Neutrophil (primary cell): ENCODE measurements at regions not wholly inside any gene's neighbourhood (a gene's known extent, or its start where the extent isn't known, plus 50 kb on each side); places are given as distances from the start of the nearest gene placed in this dataset.
"Not testable (repeated sequence)": the region's sequence is repeated elsewhere in the genome, so short reads cannot be mapped to it uniquely, and the experiment has no call there.

Source experiments
- H3K27ac ChIP-seq: fragments of 200-600 bp; sonication (generic); 2 replicates; pipeline ENCODE4 v1.5.1; 2016; ENCODE audit warnings: mild to moderate bottlenecking, moderate library complexity
- H3K27me3 ChIP-seq: fragments of 200-600 bp; sonication (generic); 2 replicates; pipeline ENCODE4 v1.6.0; 2016; ENCODE audit warnings: mild to moderate bottlenecking
- H3K36me3 ChIP-seq: fragments of 200-600 bp; sonication (generic); 2 replicates; pipeline ENCODE4 v1.5.1; 2017
- H3K4me1 ChIP-seq, 2 experiments: fragments of 200-600 bp in 1 of 2; sonication (generic) in 1 of 2; 1 replicate in 1 of 2; 2 replicates in 1 of 2; pipeline versions ENCODE4 v1.5.1 to v1.6.1; 2013 to 2016; ENCODE audit warnings: low read depth in 1 of 2, low read length in 1 of 2, mild to moderate bottlenecking in 1 of 2, moderate library complexity in 1 of 2; ENCODE audit not compliant: control insufficient read depth in 1 of 2, insufficient read depth in 1 of 2
- H3K4me3 ChIP-seq, 2 experiments: fragments of 200-600 bp in 1 of 2; sonication (generic) in 1 of 2; 1 replicate in 1 of 2; 2 replicates in 1 of 2; pipeline ENCODE4 v1.5.1; 2013 to 2016; ENCODE audit warnings: low read depth in 1 of 2, low read length in 1 of 2, mild to moderate bottlenecking in 1 of 2, moderate library complexity in 1 of 2
- H3K9me3 ChIP-seq: fragments of 200-600 bp; sonication (generic); 2 replicates; pipeline ENCODE4 v1.5.1; 2016
- TF ChIP-seq, protein P1 (sequence below): fragments of 200-600 bp; sonication (generic); IDR thresholded peaks from 2 replicates; pipeline ENCODE4 v1.5.1; 2016; ENCODE audit warnings: antibody characterized with exemption

DNA sequence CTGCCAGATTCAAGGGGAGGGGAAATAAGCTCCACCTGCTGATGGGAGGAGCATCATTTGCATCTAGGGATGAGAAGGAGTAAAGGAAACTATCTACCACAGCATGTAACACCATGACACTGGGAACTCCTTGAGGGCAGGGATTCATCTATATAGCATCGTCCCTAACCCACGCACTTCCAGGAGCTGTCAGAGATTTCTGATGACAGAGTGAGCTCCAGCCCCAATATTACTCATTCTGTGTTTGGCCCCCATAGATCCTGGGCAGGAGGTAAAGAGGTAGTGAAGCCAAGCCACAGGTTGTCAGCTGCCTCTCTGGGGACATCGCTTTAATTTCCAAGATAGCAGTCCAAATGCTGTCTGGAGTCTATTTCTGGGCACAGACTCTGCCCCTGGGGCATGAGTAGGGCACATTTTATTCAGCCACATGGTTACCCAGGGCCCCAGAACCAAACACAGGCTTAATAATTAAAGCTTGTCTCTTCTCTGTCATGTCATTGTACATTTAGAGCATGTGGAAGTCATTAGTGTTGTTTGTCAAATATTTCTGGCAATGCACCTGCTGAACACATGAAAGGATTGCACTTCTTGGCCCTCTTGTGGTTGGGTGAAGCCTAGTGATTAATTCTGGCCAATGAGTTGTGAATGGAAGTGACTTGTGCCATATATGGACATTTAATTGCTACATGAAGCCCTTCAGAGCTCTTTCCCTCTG lies 105.9 kb upstream of the POU3F1 start:
- H3K4me1 ChIP-seq = no peaks in the 10 kb centered on the region
- no peaks in the 10 kb centered on the region for H3K9me3 ChIP-seq
- TF ChIP-seq, protein P1, sequence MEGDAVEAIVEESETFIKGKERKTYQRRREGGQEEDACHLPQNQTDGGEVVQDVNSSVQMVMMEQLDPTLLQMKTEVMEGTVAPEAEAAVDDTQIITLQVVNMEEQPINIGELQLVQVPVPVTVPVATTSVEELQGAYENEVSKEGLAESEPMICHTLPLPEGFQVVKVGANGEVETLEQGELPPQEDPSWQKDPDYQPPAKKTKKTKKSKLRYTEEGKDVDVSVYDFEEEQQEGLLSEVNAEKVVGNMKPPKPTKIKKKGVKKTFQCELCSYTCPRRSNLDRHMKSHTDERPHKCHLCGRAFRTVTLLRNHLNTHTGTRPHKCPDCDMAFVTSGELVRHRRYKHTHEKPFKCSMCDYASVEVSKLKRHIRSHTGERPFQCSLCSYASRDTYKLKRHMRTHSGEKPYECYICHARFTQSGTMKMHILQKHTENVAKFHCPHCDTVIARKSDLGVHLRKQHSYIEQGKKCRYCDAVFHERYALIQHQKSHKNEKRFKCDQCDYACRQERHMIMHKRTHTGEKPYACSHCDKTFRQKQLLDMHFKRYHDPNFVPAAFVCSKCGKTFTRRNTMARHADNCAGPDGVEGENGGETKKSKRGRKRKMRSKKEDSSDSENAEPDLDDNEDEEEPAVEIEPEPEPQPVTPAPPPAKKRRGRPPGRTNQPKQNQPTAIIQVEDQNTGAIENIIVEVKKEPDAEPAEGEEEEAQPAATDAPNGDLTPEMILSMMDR = no peak
- peaks cover 3% of the 10 kb centered on the region for H3K27me3 ChIP-seq
- H3K4me3 ChIP-seq = no peak overlapping the region
- H3K27ac ChIP-seq = no peak overlapping the region
- no peaks in the 10 kb centered on the region for H3K36me3 ChIP-seq

DNA sequence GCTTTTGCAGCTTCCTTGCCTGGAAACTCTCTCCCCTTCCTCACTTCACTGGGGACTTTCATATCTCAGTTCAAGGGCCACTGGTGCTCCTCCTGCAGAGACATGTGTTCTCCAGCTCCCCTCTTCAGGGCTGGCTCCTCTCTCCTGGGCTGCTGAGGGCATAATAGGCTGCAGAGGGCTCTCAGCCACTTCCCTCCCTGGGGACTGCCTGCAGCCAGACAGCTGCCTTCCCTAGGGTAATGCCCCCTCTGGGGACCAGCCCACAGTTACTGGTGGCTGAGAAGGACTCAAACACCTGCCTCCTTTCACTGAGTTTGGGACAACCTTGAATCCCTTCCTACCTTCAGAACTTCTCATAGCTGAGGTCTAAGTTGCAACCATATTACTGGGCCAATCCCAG lies 104.8 kb upstream of the POU3F1 start:
- Histone ChIP-seq H3K27ac (no peak overlapping the region), H3K27me3 (peaks cover 3% of the 10 kb centered on the region), H3K36me3 (no peaks in the 10 kb centered on the region), H3K4me1 (no peaks in the 10 kb centered on the region), H3K9me3 (no peaks in the 10 kb centered on the region), H3K4me3 (no peak overlapping the region)
- TF ChIP-seq, protein P1 = no peak

DNA sequence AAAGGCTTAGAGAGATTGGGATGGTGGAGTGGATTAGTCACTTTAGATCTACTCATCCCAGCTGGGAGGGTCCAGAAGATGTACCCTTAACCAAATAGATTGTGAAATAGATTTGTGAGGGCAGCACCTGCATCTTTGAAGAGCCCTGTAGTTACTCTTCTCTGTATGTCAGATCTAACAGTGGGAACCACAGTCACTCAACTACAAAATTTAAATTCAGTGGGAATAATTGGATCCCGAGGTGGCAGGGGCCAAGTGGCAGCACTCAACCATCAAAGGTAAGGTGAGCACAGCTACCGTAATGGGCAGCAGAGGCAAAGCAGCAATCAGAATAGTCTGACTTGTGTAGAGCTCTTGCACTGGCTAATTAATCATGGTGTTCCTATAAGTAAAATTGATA lies 99.5 kb upstream of the POU3F1 start:
- not testable (repeated sequence) for H3K9me3 ChIP-seq, H3K27ac ChIP-seq, H3K4me3 ChIP-seq, H3K4me1 ChIP-seq, H3K36me3 ChIP-seq
- peaks cover 24% of the 10 kb centered on the region for H3K27me3 ChIP-seq

DNA sequence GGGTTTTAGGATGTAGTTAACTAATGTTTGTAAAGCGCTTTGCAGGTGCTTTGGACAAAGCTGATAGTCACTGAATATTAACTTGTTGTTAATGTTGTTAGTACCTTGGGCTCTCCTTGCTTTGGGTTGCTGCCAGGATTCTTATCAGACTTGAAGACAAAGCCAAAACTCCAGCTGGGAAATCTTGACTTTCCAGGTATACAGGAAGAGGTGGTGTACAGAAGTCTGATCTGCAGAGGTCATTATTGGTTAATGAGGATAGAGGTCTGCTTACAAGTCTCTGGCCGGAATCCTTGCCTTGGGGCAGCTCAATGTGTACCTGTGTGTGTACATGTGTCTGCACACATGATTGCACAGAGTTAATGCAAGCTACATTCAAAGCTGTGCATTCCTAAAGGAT lies 96.0 kb upstream of the POU3F1 start:
- Histone ChIP-seq H3K36me3 (no peaks in the 10 kb centered on the region), H3K4me1 (no peaks in the 10 kb centered on the region), H3K27me3 (peaks cover 57% of the 10 kb centered on the region), H3K27ac (no peak overlapping the region), H3K9me3 (no peaks in the 10 kb centered on the region), H3K4me3 (no peak overlapping the region)
- TF ChIP-seq, protein P1 = no peak

- no peak overlapping the region for H3K4me3 ChIP-seq
- no peak overlapping the region for H3K27ac ChIP-seq
- no peaks in the 10 kb centered on the region for H3K36me3 ChIP-seq
- no peaks in the 10 kb centered on the region for H3K9me3 ChIP-seq
- peaks cover 69% of the 10 kb centered on the region for H3K27me3 ChIP-seq
- TF ChIP-seq, protein P1 = no peak
- no peaks in the 10 kb centered on the region for H3K4me1 ChIP-seq
These were observed 94.9 kb upstream of the POU3F1 start for GRCh38 chr1:38141483-38141882.

- TF ChIP-seq, protein P1 = no peak
These were observed 93.3 kb upstream of the POU3F1 start for GRCh38 chr1:38139738-38140487.

More at GRCh38 chr1:38139738-38140487, 93.3 kb upstream of the POU3F1 start:
- Histone ChIP-seq H3K27me3 (peaks cover 84% of the 10 kb centered on the region), H3K4me1 (no peaks in the 10 kb centered on the region), H3K9me3 (no peaks in the 10 kb centered on the region), H3K4me3 (no peak overlapping the region), H3K36me3 (no peaks in the 10 kb centered on the region), H3K27ac (no peak overlapping the region)
